ENCODE measurements at regions not wholly inside any gene's neighbourhood (a gene's known extent, or its start where the extent isn't known, plus 50 kb on each side); places are given as distances from the start of the nearest gene placed in this dataset.

DNA sequence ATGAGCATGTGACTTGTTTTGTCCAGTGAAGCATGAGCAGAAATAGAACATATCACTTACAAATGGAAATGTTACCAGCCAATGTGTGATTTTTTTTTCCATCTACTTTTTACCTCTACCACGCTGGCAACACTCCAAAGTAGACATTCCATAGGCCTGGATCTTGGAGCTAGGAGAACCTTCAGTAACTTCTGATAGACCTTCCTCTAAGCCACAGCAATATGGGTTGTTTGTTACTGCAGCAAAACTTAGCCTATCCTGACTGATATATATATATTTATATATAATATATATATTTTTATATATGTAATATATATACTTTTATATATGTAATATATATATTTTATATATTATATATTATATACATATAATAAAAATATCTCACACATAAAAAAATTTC lies 284.4 kb upstream of the XYLT1 start:
- no TSS peak for BruUV-seq (replicated peaks)
- Histone ChIP-seq H3K27me3 (ENCODE audit: control insufficient read depth in 1 of 2, insufficient read depth in 2 of 2, low read length in 2 of 2) (no peaks in the 10 kb centered on the region), H3K9me3 (ENCODE audit: low read length) (no peaks in the 10 kb centered on the region), H3K79me2 (ENCODE audit: insufficient read depth, low read length) (no peaks in the 10 kb centered on the region), H3K9ac (ENCODE audit: insufficient read depth, low read depth, low read length) (no peak overlapping the region), H4K20me1 (ENCODE audit: insufficient read depth, low read length) (no peaks in the 10 kb centered on the region), H3K4me1 (ENCODE audit: insufficient read depth, low read length) (no peaks in the 10 kb centered on the region), H3K36me3 (replicated peaks in 1 of 2; ENCODE audit: control insufficient read depth in 1 of 2, insufficient read depth in 2 of 2, low read length in 2 of 2) (no peaks in the 10 kb centered on the region), H3K4me3 (replicated peaks in 1 of 3; ENCODE audit: insufficient read depth in 1 of 3, low read depth in 2 of 3, low read length in 3 of 3) (no peak overlapping the region), H2AFZ (ENCODE audit: low read length) (no peak overlapping the region), H3K4me2 (ENCODE audit: low read depth, low read length) (no peak overlapping the region), H3K27ac (ENCODE audit: extremely low read length, insufficient read depth, low read length) (no peak overlapping the region)
- POLR2A ChIA-PET = no interaction called here
- ATAC-seq (no peak), FAIRE-seq (no peak), DNase-seq (ENCODE audit: low spot score) (no peak)
- 3% methylated on average over 1 of the region's 1 CpG for WGBS (ENCODE audit: low lambda C conversion rate)
- TF ChIP-seq RFX1 (IDR thresholded peaks at IDR 0.05) = no peak
- TF ChIP-seq ZNF12 (CRISPR knock-in tag; IDR thresholded peaks at IDR 0.05) = peak; percentile 94
- TF ChIP-seq SP2 (CRISPR knock-in tag; IDR thresholded peaks at IDR 0.05) = no peak
- in situ Hi-C loops (cut with HindIII; ENCODE audit: extremely low pct_ligation_motif_present, low pct_unique_long_range_greater_than_20kb) (no loop called here), intact Hi-C loops (cut with micrococcal nuclease; ENCODE audit: unreplicated experiment) (no loop called here)
- CTCF ChIA-PET (ENCODE audit: low intra/inter-chr PET ratio, low total read pairs) = no interaction called here

GRCh38 chr16:17753434-17753833 lies 282.7 kb upstream of the XYLT1 start:
- no peaks in the 10 kb centered on the region for H3K9me3 ChIP-seq (ENCODE audit: low read length)
- no peaks in the 10 kb centered on the region for H3K79me2 ChIP-seq (ENCODE audit: insufficient read depth, low read length)
- intact Hi-C loops (cut with micrococcal nuclease; ENCODE audit: unreplicated experiment) = no loop called here
- no peak for TF ChIP-seq TARDBP (CRISPR knock-in tag; IDR thresholded peaks at IDR 0.05)
- no peak for TF ChIP-seq TEAD3 (CRISPR knock-in tag; optimal IDR thresholded peaks at IDR 0.05; ENCODE audit: borderline replicate concordance)
- TF ChIP-seq, protein P1, sequence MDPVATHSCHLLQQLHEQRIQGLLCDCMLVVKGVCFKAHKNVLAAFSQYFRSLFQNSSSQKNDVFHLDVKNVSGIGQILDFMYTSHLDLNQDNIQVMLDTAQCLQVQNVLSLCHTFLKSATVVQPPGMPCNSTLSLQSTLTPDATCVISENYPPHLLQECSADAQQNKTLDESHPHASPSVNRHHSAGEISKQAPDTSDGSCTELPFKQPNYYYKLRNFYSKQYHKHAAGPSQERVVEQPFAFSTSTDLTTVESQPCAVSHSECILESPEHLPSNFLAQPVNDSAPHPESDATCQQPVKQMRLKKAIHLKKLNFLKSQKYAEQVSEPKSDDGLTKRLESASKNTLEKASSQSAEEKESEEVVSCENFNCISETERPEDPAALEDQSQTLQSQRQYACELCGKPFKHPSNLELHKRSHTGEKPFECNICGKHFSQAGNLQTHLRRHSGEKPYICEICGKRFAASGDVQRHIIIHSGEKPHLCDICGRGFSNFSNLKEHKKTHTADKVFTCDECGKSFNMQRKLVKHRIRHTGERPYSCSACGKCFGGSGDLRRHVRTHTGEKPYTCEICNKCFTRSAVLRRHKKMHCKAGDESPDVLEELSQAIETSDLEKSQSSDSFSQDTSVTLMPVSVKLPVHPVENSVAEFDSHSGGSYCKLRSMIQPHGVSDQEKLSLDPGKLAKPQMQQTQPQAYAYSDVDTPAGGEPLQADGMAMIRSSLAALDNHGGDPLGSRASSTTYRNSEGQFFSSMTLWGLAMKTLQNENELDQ (CRISPR knock-in tag; IDR thresholded peaks at IDR 0.05; ENCODE audit: borderline replicate concordance) = no peak
- TF ChIP-seq NR2F1 (CRISPR knock-in tag; IDR thresholded peaks at IDR 0.05) = no peak
- no peak for TF ChIP-seq ZNF296 (CRISPR knock-in tag; conservative IDR thresholded peaks at IDR 0.05)
- no peak for TF ChIP-seq ZFP37 (CRISPR knock-in tag; IDR thresholded peaks at IDR 0.05; ENCODE audit: borderline replicate concordance)
- TF ChIP-seq ZSCAN12 (CRISPR knock-in tag; IDR thresholded peaks at IDR 0.05) = no peak
- TF ChIP-seq RBM22 (optimal IDR thresholded peaks at IDR 0.05; ENCODE audit: low read length) = no peak
- TF ChIP-seq AHR (CRISPR knock-in tag; IDR thresholded peaks at IDR 0.05) = no peak
- TF ChIP-seq CHCHD3 (CRISPR knock-in tag; IDR thresholded peaks at IDR 0.05) = no peak
- no peak for TF ChIP-seq ZNF225 (CRISPR knock-in tag; IDR thresholded peaks at IDR 0.05)
- no peak for TF ChIP-seq ZNF720 (CRISPR knock-in tag; IDR thresholded peaks at IDR 0.05)
- FAIRE-seq = no peak
- no peak overlapping the region for H3K9ac ChIP-seq (ENCODE audit: insufficient read depth, low read depth, low read length)
- H4K20me1 ChIP-seq (ENCODE audit: insufficient read depth, low read length) = no peaks in the 10 kb centered on the region
- ChIA-PET CTCF (ENCODE audit: low intra/inter-chr PET ratio, low total read pairs) (no interaction called here), POLR2A (no interaction called here)
- H3K27me3 ChIP-seq (ENCODE audit: control insufficient read depth in 1 of 2, insufficient read depth in 2 of 2, low read length in 2 of 2) = no peaks in the 10 kb centered on the region; a peak in 1 of 5 replicates
- in situ Hi-C loops (cut with HindIII; ENCODE audit: extremely low pct_ligation_motif_present, low pct_unique_long_range_greater_than_20kb) = no loop called here
- no peak overlapping the region for H3K27ac ChIP-seq (ENCODE audit: extremely low read length, insufficient read depth, low read length)
- DNase-seq (ENCODE audit: low spot score) = no peak
- H3K4me3 ChIP-seq (replicated peaks in 1 of 3; ENCODE audit: insufficient read depth in 1 of 3, low read depth in 2 of 3, low read length in 3 of 3) = no peak overlapping the region
- no TSS peak for BruUV-seq (replicated peaks)
- no peak overlapping the region for H3K4me2 ChIP-seq (ENCODE audit: low read depth, low read length)
- no peak overlapping the region for H2AFZ ChIP-seq (ENCODE audit: low read length)
- ATAC-seq = no peak
- 3% methylated on average over 6 of the region's 6 CpGs for WGBS (ENCODE audit: low lambda C conversion rate)
- H3K4me1 ChIP-seq (ENCODE audit: insufficient read depth, low read length) = no peaks in the 10 kb centered on the region
- no peaks in the 10 kb centered on the region for H3K36me3 ChIP-seq (replicated peaks in 1 of 2; ENCODE audit: control insufficient read depth in 1 of 2, insufficient read depth in 2 of 2, low read length in 2 of 2)

Data from HepG2 (cell line).